ENCODE measurements at regions not wholly inside any gene's neighbourhood (a gene's known extent, or its start where the extent isn't known, plus 50 kb on each side); places are given as distances from the start of the nearest gene placed in this dataset.

- ATAC-seq (replicated peaks; ENCODE audit: extremely low read depth, poor library complexity, severe bottlenecking) (no peak), DNase-seq (ENCODE audit: low spot score in 2 of 2) (no peak)
- Mint-ChIP-seq H3K36me3 (ENCODE audit: insufficient read depth) (peaks cover 1% of the 10 kb centered on the region), H3K4me3 (no peak overlapping the region), H3K4me1 (no peaks in the 10 kb centered on the region), H3K9me3 (peaks cover 21% of the 10 kb centered on the region), H3K27ac (ENCODE audit: low read depth) (no peak overlapping the region), H3K27me3 (no peaks in the 10 kb centered on the region)
Measured at GRCh38 chr13:37944081-37944868, 74.7 kb upstream of the TRPC4 start.

- H3K9me3 Mint-ChIP-seq: peaks cover 17% of the 10 kb centered on the region
- no peak for DNase-seq (ENCODE audit: low spot score in 2 of 2)
Measured at GRCh38 chr13:37942929-37943328, 73.4 kb upstream of the TRPC4 start.

GRCh38 chr13:37934339-37935191, 65.0 kb upstream of the TRPC4 start:
- DNase-seq (ENCODE audit: low spot score in 2 of 2): no peak
- Mint-ChIP-seq H3K36me3 (ENCODE audit: insufficient read depth) (no peaks in the 10 kb centered on the region), H3K4me3 (no peak overlapping the region), H3K4me1 (no peaks in the 10 kb centered on the region), H3K27me3 (no peaks in the 10 kb centered on the region), H3K9me3 (peaks cover 11% of the 10 kb centered on the region), H3K27ac (ENCODE audit: low read depth) (no peak overlapping the region)
- no peak for ATAC-seq (replicated peaks; ENCODE audit: extremely low read depth, poor library complexity, severe bottlenecking)

More at GRCh38 chr13:37942929-37943328, 73.4 kb upstream of the TRPC4 start:
- H3K36me3 Mint-ChIP-seq (ENCODE audit: insufficient read depth): peaks cover 1% of the 10 kb centered on the region
- H3K27ac Mint-ChIP-seq (ENCODE audit: low read depth): no peak overlapping the region
- ATAC-seq (replicated peaks; ENCODE audit: extremely low read depth, poor library complexity, severe bottlenecking): no peak
- no peaks in the 10 kb centered on the region for H3K27me3 Mint-ChIP-seq
- H3K4me3 Mint-ChIP-seq: no peak overlapping the region
- no peaks in the 10 kb centered on the region for H3K4me1 Mint-ChIP-seq

GRCh38 chr13:37929308-37929707, 59.7 kb upstream of the TRPC4 start:
- peaks cover 11% of the 10 kb centered on the region for H3K9me3 Mint-ChIP-seq
- ATAC-seq (replicated peaks; ENCODE audit: extremely low read depth, poor library complexity, severe bottlenecking) (no peak), DNase-seq (ENCODE audit: low spot score in 2 of 2) (no peak)
- H3K27me3 Mint-ChIP-seq: no peaks in the 10 kb centered on the region
- no peaks in the 10 kb centered on the region for H3K4me1 Mint-ChIP-seq
- H3K4me3 Mint-ChIP-seq: no peak overlapping the region
- H3K27ac Mint-ChIP-seq (ENCODE audit: low read depth): no peak overlapping the region
- no peaks in the 10 kb centered on the region for H3K36me3 Mint-ChIP-seq (ENCODE audit: insufficient read depth)

- no peak overlapping the region for H3K27ac Mint-ChIP-seq (ENCODE audit: low read depth)
- H3K36me3 Mint-ChIP-seq (ENCODE audit: insufficient read depth): no peaks in the 10 kb centered on the region
- peaks cover 5% of the 10 kb centered on the region for H3K9me3 Mint-ChIP-seq
- no peak for ATAC-seq (replicated peaks; ENCODE audit: extremely low read depth, poor library complexity, severe bottlenecking)
- no peak for DNase-seq (ENCODE audit: low spot score in 2 of 2)
- no peak overlapping the region for H3K4me3 Mint-ChIP-seq
- no peaks in the 10 kb centered on the region for H3K4me1 Mint-ChIP-seq
- no peaks in the 10 kb centered on the region for H3K27me3 Mint-ChIP-seq
Measured at GRCh38 chr13:37927561-37927960, 58.0 kb upstream of the TRPC4 start.

- no peaks in the 10 kb centered on the region for H3K4me1 Mint-ChIP-seq
- no peaks in the 10 kb centered on the region for H3K27me3 Mint-ChIP-seq
- no peak overlapping the region for H3K27ac Mint-ChIP-seq (ENCODE audit: low read depth)
- DNase-seq (ENCODE audit: low spot score in 2 of 2): no peak
- no peaks in the 10 kb centered on the region for H3K9me3 Mint-ChIP-seq
- H3K4me3 Mint-ChIP-seq: no peak overlapping the region
- ATAC-seq (replicated peaks; ENCODE audit: extremely low read depth, poor library complexity, severe bottlenecking): no peak
- H3K36me3 Mint-ChIP-seq (ENCODE audit: insufficient read depth): no peaks in the 10 kb centered on the region
Measured at GRCh38 chr13:37925878-37926473, 56.4 kb upstream of the TRPC4 start.

GRCh38 chr13:37923236-37923635, 53.7 kb upstream of the TRPC4 start:
- DNase-seq (ENCODE audit: low spot score in 2 of 2) (no peak), ATAC-seq (replicated peaks; ENCODE audit: extremely low read depth, poor library complexity, severe bottlenecking) (no peak)
- Mint-ChIP-seq H3K4me3 (no peak overlapping the region), H3K27me3 (no peaks in the 10 kb centered on the region), H3K36me3 (ENCODE audit: insufficient read depth) (no peaks in the 10 kb centered on the region), H3K27ac (ENCODE audit: low read depth) (no peak overlapping the region), H3K9me3 (no peaks in the 10 kb centered on the region), H3K4me1 (no peaks in the 10 kb centered on the region)

- Mint-ChIP-seq H3K27me3 (no peaks in the 10 kb centered on the region), H3K4me1 (no peaks in the 10 kb centered on the region), H3K4me3 (no peak overlapping the region), H3K9me3 (peaks cover 9% of the 10 kb centered on the region), H3K36me3 (ENCODE audit: insufficient read depth) (no peaks in the 10 kb centered on the region), H3K27ac (ENCODE audit: low read depth) (no peak overlapping the region)
- ATAC-seq (replicated peaks; ENCODE audit: extremely low read depth, poor library complexity, severe bottlenecking) (no peak), DNase-seq (ENCODE audit: low spot score in 2 of 2) (no peak)
Measured at GRCh38 chr13:37919329-37919880, 49.8 kb upstream of the TRPC4 start.
